ENCODE measurements at regions not wholly inside any gene's neighbourhood (a gene's known extent, or its start where the extent isn't known, plus 50 kb on each side); places are given as distances from the start of the nearest gene placed in this dataset.

GRCh38 chr10:69731698-69732097 lies 70.0 kb upstream of the COL13A1 start:
- no peak for TF ChIP-seq CTCF (IDR thresholded peaks at IDR 0.05)
- no peak for TF ChIP-seq POLR2A (IDR thresholded peaks at IDR 0.05)
- no peaks in the 10 kb centered on the region for H3K9me3 ChIP-seq
- no peaks in the 10 kb centered on the region for H3K27me3 ChIP-seq
- no peak overlapping the region for H3K4me3 ChIP-seq
- intact Hi-C loops (cut with DNase I), result no loop called here
- no peaks in the 10 kb centered on the region for H3K4me1 ChIP-seq
- H3K36me3 ChIP-seq, result no peaks in the 10 kb centered on the region
- DNase-seq (no peak), ATAC-seq (no peak)
- 80% methylated on average over 6 of the region's 8 CpGs for WGBS (ENCODE audit: insufficient coverage, low coverage, low lambda C conversion rate, missing lambda C conversion rate)
- H3K27ac ChIP-seq, result no peak overlapping the region

- Histone ChIP-seq H3K36me3 (no peaks in the 10 kb centered on the region), H3K27me3 (no peaks in the 10 kb centered on the region), H3K9me3 (no peaks in the 10 kb centered on the region), H3K4me3 (no peak overlapping the region), H3K4me1 (no peaks in the 10 kb centered on the region), H3K27ac (no peak overlapping the region)
- no peak for ATAC-seq
- WGBS (ENCODE audit: insufficient coverage, low coverage, low lambda C conversion rate, missing lambda C conversion rate), result 82% methylated on average over 5 of the region's 16 CpGs
- intact Hi-C loops (cut with DNase I), result no loop called here
- TF ChIP-seq POLR2A (IDR thresholded peaks at IDR 0.05), result no peak
- TF ChIP-seq CTCF (IDR thresholded peaks at IDR 0.05), result no peak
- DNase-seq, result no peak
Measured at GRCh38 chr10:69732147-69732825, 69.4 kb upstream of the COL13A1 start.

- intact Hi-C loops (cut with DNase I), result no loop called here
Measured at GRCh38 chr10:69732826-69733150, 68.9 kb upstream of the COL13A1 start.

GRCh38 chr10:69733791-69734261 lies 67.9 kb upstream of the COL13A1 start:
- no peaks in the 10 kb centered on the region for H3K4me1 ChIP-seq
- ATAC-seq (no peak), DNase-seq (no peak)
- no peak overlapping the region for H3K4me3 ChIP-seq
- no peaks in the 10 kb centered on the region for H3K27me3 ChIP-seq
- 62% methylated on average over 3 of the region's 4 CpGs for WGBS (ENCODE audit: insufficient coverage, low coverage, low lambda C conversion rate, missing lambda C conversion rate)
- no peaks in the 10 kb centered on the region for H3K9me3 ChIP-seq
- H3K27ac ChIP-seq, result no peak overlapping the region
- no peaks in the 10 kb centered on the region for H3K36me3 ChIP-seq
- intact Hi-C loops (cut with DNase I), result no loop called here
- TF ChIP-seq POLR2A (IDR thresholded peaks at IDR 0.05), result no peak
- no peak for TF ChIP-seq CTCF (IDR thresholded peaks at IDR 0.05)

More at GRCh38 chr10:69732826-69733150, 68.9 kb upstream of the COL13A1 start:
- DNase-seq (no peak), ATAC-seq (no peak)
- H3K27ac ChIP-seq, result no peak overlapping the region
- no peaks in the 10 kb centered on the region for H3K36me3 ChIP-seq
- no peaks in the 10 kb centered on the region for H3K27me3 ChIP-seq
- no peak for TF ChIP-seq POLR2A (IDR thresholded peaks at IDR 0.05)
- no peak for TF ChIP-seq CTCF (IDR thresholded peaks at IDR 0.05)
- H3K4me3 ChIP-seq, result no peak overlapping the region
- no CpG with 5 or more reads among the region's 6 CpGs for WGBS (ENCODE audit: insufficient coverage, low coverage, low lambda C conversion rate, missing lambda C conversion rate)
- no peaks in the 10 kb centered on the region for H3K4me1 ChIP-seq
- no peaks in the 10 kb centered on the region for H3K9me3 ChIP-seq

- WGBS (ENCODE audit: insufficient coverage, low coverage, low lambda C conversion rate, missing lambda C conversion rate), result 66% methylated on average over 8 of the region's 8 CpGs
- no peak for DNase-seq
- intact Hi-C loops (cut with DNase I), result no loop called here
Measured at GRCh38 chr10:69734416-69734796, 67.3 kb upstream of the COL13A1 start.

More at GRCh38 chr10:69734416-69734796, 67.3 kb upstream of the COL13A1 start:
- Histone ChIP-seq H3K27ac (no peak overlapping the region), H3K4me1 (no peaks in the 10 kb centered on the region), H3K9me3 (no peaks in the 10 kb centered on the region), H3K36me3 (no peaks in the 10 kb centered on the region), H3K27me3 (no peaks in the 10 kb centered on the region), H3K4me3 (no peak overlapping the region)
- TF ChIP-seq POLR2A (IDR thresholded peaks at IDR 0.05) (no peak), CTCF (IDR thresholded peaks at IDR 0.05) (no peak)
- no peak for ATAC-seq

Measured in right lobe of liver (tissue), 6 donors.